HG03280 (cell line): ENCODE measurements at regions not wholly inside any gene's neighbourhood (a gene's known extent, or its start where the extent isn't known, plus 50 kb on each side); places are given as distances from the start of the nearest gene placed in this dataset.
"Not testable (repeated sequence)": the region's sequence is repeated elsewhere in the genome, so short reads cannot be mapped to it uniquely, and the experiment has no call there.

ENCODE experiments used
- ATAC-seq: cut with Tn5 transposase; IDR thresholded peaks from one replicate; pipeline ENCODE4 v1.9.1; 2021; ENCODE audit warnings: mild to moderate bottlenecking, moderate library complexity; ENCODE audit not compliant: unreplicated experiment

GRCh38 chr14:87640553-87640952 lies 352.4 kb downstream of the GALC start:
- ATAC-seq: no peak

DNA sequence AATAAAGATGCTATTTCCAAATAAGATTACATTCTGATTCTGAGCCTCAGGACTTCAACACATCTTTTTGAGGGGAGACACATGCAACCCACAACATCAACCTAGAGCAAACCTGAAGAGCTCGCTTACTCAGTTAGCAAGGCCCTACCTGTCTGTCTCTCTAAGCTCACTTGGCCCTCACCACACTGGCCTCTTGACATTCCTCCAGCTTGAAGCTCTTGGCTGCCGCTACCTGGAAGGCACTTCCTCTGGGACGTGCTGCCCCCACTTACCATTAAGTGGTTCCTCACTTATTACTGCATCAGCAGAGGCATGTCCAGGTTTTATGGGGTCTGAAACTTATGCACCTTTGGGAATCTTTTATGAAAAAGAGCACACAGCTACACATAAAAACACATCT lies 354.8 kb downstream of the GALC start:
- ATAC-seq: no peak

- ATAC-seq: no peak
Measured at GRCh38 chr14:87635442-87635841, 357.5 kb downstream of the GALC start.

- no peak for ATAC-seq
Measured at GRCh38 chr14:87632796-87633195, 360.2 kb downstream of the GALC start.

- ATAC-seq: no peak
Measured at GRCh38 chr14:87630846-87631245, 362.1 kb downstream of the GALC start.

DNA sequence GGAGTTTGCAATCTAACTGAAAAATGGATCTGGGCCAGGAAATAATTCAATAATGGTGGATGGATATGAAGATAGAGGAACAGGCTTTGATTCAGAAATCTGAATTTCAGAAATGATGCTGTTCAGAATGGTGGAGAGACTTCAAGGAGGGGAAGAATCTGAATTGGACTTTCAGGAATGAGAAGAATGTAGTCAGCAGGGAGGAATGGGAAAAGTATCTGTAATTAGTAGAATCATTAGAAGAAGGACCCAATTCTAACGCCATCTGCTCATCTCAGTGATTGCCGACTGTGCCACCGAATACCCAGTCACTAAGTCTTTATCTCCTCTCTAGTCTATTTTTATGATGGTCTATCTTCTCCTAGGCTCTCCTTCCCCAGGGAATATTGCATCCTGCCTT lies 363.2 kb downstream of the GALC start:
- ATAC-seq: no peak

- ATAC-seq: no peak
Measured at GRCh38 chr14:87628780-87629179, 364.2 kb downstream of the GALC start.

GRCh38 chr14:87628129-87628528 lies 364.9 kb downstream of the GALC start:
- no peak for ATAC-seq

DNA sequence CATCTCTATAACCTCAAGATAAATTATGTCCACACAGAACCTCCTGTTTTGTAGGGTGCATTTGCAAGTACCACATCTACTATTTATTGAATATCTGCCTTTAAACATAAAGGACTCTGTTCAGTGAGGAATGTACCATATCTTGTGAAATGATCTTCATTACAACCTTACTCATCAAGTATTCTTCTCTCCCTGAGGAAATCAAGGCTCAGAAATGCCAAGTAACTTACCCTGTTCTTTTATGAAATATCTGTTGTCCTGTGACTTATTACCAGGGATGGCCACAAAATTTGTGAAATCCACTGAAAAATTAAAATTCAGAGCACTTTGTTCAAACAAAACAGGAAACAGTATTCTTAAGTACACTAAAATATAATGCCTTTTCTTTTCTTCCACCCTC lies 366.7 kb downstream of the GALC start:
- no peak for ATAC-seq

DNA sequence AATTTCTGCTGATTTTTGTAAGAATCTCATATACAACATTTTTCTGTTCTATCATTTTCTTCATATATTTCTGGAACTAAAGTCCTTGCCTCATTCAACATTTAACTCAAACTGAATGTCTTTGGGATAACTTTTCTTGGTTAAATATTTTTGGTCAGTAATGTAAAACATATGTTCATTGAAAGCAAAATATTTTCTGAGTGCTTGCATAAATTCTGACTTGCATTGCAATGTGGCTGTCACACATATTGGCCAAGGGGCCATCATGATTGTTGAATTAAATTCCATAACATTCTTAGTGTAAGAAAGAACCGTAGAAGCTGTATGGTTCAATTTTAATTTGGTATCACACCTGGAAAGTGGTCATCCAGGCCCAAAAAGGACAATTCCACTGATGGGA lies 369.4 kb downstream of the GALC start:
- ATAC-seq: no peak

- no peak for ATAC-seq
Measured at GRCh38 chr14:87617079-87617478, 375.9 kb downstream of the GALC start.

- peak; percentile 78 for ATAC-seq
Measured at GRCh38 chr14:87615822-87616679, 376.9 kb downstream of the GALC start.

- ATAC-seq: no peak
Measured at GRCh38 chr14:87615047-87615446, 377.9 kb downstream of the GALC start.

- no peak for ATAC-seq
Measured at GRCh38 chr14:87613881-87614280, 379.1 kb downstream of the GALC start.

GRCh38 chr14:87607056-87607455 lies 385.9 kb downstream of the GALC start:
- not testable (repeated sequence) for ATAC-seq

- ATAC-seq: no peak
Measured at GRCh38 chr14:87601036-87601435, 391.9 kb downstream of the GALC start.

- ATAC-seq: no peak
Measured at GRCh38 chr14:87600240-87600639, 392.7 kb downstream of the GALC start.

- ATAC-seq: no peak
Measured at GRCh38 chr14:87581298-87581697, 411.7 kb downstream of the GALC start.

DNA sequence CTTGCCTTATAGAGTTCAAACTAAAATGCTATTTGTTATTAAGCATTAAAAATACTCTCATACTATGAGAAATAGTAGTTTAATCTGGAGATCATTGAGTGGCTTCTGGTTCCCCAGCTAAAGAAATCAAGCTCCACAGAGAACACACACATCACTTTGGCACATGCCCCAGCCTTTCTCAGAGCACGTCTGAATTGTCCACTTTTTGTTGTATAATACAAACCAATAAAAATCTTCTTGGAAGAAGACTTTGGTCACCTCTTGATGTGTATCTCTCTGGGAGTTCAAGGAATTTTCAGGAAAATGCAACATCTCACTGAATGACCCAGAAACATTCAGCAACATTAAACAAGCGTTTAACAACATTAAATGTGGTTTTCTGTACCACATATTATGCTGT lies 413.9 kb downstream of the GALC start:
- no peak for ATAC-seq

DNA sequence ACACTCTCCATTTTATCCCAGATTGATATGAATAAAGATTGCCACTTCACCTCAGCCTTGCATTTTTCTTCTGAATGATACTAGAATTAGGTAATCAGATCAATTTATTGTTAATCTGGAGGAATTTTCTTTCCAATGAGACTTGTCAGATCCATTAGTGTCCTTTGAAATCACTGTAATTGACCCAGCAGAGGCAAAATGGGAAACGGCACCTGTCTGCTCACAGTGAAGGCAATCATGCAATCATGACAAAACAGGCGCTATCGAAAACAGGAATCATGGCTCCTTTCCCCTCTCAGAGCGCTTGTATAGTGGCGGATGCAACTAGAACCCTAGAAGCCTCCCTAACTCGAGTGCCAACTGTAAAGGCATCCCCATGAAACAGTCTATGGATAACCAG lies 417.6 kb downstream of the GALC start:
- ATAC-seq: no peak

DNA sequence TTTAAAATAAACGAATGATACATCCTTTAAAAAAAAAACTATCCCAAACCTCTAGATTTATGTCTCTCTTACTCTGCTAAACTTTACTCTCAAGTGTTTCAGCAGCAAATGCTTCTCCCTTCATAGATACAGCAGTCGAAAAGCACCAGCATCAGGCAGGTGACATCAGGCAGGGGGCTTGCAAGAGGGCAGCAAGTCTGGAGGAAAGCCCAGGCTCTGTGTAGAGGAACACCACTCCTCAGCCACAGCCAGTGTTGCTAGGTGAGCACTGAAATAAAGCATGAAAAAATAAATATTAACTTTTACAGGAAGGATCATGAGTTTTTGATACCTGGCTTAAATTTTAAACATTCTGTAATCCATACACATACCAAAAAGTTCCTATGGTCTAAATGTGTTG lies 419.4 kb downstream of the GALC start:
- ATAC-seq: no peak

- ATAC-seq: no peak
Measured at GRCh38 chr14:87567618-87568295, 425.2 kb downstream of the GALC start.
